GM19397 (cell line): ENCODE measurements at regions not wholly inside any gene's neighbourhood (a gene's known extent, or its start where the extent isn't known, plus 50 kb on each side); places are given as distances from the start of the nearest gene placed in this dataset.
"Not testable (repeated sequence)": the region's sequence is repeated elsewhere in the genome, so short reads cannot be mapped to it uniquely, and the experiment has no call there.

Experiments
- ATAC-seq: cut with Tn5 transposase; IDR thresholded peaks from one replicate; pipeline ENCODE4 v1.9.1; 2021; ENCODE audit warnings: mild to moderate bottlenecking, moderate library complexity; ENCODE audit not compliant: unreplicated experiment

DNA sequence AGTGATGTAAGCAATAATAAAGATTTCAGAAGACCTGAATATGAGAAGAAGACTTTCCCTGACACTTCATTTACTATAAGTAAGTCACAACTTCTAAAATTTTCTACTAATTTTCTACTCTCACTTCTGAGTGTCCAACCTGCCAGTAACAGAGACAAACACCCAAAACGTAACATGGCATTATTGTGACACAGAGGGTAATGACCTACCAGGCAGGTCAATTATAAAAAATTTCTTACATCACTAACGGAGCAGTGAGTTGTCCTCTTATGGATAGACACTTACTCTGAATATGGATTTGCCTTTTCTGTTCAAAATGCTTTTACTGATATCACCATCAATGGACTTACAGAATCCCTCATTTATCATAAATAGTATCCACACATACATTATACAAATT, 405.9 kb upstream of the MAGEB16 start:
- ATAC-seq = no peak

DNA sequence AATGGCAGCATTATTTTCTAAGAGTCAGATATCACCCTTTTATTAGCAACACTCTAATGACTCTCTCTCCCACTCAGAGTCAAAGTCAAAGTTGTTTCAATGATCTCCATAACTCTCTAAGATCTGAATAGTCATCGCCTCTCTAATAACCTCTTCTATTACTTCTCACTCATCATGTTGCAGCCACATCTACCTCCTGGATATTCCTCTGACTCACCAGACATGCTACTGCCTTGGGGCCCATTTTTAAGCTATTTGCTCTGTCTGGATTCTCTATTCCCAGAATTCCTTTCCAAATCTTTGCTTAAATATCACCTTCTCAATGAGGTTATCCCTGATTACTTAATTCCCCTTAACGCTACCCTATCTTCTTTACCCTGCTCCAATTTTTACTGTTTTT, 391.8 kb upstream of the MAGEB16 start:
- no peak for ATAC-seq

GRCh38 chrX:35416782-35417181, 381.4 kb upstream of the MAGEB16 start:
- ATAC-seq = no peak

GRCh38 chrX:35432056-35432455, 366.1 kb upstream of the MAGEB16 start:
- ATAC-seq = no peak

DNA sequence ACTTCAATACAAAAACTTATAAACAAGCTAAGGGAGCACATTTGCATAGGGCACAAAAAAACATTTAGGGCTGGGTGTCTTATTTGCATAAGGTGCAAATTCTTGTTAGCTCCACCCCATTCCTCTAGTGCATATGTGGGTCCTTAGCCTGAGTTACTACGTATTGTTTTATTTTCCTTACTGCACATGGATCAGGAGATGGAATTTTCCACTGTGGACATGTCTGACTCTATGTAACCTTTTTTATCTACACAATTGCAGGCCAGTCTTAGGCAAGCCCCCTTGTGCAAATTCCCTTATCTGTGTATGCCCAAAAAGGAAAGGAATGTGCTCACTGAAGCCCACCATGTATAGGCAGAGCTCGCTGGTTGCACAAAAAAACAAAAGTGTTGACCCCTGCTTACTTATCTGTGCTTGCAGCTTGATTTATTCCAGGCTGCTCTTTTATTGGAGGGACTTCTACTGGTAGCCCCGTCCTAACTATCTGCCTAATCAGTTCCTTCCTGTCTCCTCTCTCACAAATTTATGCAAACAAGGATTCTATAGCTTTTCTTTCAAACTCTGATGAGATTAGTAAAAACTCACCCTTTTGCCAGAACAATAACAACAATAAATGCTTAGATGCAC, 359.0 kb upstream of the MAGEB16 start:
- ATAC-seq = no peak

DNA sequence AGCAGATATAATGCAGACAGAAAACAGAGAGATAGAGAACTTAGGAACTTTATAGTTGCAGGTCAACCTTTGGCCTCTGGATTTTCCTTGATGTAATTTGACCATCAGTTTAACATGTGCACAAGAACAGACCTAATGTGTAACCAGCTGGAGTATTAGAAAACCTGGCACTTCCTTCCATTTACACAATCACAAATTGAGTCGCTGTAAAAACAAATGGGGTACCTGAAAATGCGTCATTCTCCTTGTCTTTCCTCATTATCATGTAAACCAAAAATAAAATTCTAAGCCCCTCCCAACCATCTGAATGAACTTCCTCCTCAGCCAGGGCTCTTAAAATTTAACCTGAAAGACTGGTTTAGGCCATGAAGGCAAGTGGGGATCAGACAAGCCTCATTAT, 358.4 kb upstream of the MAGEB16 start:
- ATAC-seq = no peak

- no peak for ATAC-seq
Observed at GRCh38 chrX:35442421-35442820, 355.7 kb upstream of the MAGEB16 start.

DNA sequence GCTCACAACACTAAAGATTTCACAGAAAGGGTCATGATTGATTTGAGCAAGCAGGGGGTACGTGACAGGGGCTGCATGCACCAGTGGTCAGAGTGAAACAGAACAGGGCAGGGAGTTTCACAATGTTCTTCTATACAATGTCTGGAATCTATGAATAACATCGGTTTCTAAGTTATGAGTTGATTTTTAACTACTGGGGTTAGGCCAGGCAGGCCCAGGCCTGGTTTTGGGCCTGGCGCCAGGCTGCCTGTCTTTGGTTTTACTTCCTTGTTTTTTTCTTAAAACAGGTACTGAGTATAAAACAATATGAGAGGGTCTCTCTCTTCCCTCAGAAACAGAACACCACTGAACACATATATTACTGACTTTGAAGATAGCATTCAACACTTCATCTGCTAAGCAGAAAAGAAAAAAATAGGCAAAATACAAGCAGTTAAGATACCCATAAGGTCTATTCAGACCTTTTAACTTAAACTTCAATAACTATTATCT, 355.0 kb upstream of the MAGEB16 start:
- ATAC-seq = not testable (repeated sequence)

GRCh38 chrX:35444671-35445355, 353.3 kb upstream of the MAGEB16 start:
- no peak for ATAC-seq

- ATAC-seq = no peak
Observed at GRCh38 chrX:35445912-35446311, 352.2 kb upstream of the MAGEB16 start.

DNA sequence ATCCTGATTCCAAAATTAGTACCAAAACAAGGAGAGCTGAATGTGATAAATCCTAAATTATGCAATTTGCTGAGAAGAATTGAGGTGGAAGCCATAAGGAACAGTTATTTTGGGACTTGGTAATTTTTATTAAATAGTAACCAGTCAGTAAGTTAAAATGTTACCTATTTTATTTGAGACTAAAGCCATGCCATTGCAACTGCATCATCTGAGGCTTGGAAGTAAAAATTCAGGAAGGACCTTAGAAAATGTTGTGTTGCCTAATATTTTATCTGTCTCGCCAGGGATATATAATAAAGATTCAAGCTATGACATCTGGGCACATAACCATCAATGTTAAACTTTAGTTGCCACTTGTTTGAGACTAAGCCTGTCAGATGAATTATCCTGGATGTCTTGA, 341.3 kb upstream of the MAGEB16 start:
- ATAC-seq = no peak

DNA sequence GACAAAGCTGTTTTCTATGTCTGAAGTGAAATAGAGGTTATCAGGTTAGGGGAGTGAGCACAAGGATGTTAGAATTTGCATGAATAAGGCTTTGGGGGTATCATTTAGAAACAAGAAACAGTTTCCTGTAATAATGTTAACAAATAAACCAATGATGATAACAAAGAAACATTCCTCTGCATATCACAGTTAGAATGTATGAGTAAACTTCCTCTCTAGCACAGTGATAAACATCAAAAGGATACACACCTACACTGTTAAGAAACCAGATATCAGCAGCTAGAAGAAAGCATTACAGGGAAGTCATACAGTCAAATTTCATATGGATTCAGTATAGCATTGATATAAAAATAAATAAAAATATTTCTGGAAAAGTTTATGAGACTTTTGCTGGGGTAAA, 340.0 kb upstream of the MAGEB16 start:
- no peak for ATAC-seq

GRCh38 chrX:35461164-35461563, 337.0 kb upstream of the MAGEB16 start:
- no peak for ATAC-seq

- ATAC-seq = not testable (repeated sequence)
Observed at GRCh38 chrX:35496671-35497070, 301.5 kb upstream of the MAGEB16 start.

- not testable (repeated sequence) for ATAC-seq
Observed at GRCh38 chrX:35497453-35497852, 300.7 kb upstream of the MAGEB16 start.

GRCh38 chrX:35499071-35499862, 298.9 kb upstream of the MAGEB16 start:
- ATAC-seq = no peak

DNA sequence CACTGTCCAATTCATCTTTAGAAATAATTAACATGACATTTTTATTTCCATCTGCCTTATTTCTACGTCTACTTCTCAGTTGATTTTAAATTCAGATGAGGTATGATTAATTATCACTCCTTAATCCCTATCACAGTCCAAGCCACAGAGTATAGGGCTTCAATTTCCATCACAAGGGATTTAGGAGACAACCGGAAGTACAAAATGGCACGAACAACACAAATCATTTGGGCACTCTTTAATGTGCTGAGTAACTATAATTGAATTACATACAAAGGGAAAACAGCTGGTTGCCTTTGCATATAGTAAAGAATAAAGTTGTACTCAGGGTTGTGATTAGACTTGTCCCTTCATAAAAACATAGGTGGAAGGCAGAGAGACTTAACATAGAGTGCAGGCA, 290.4 kb upstream of the MAGEB16 start:
- ATAC-seq = no peak

GRCh38 chrX:35548003-35548402, 250.1 kb upstream of the MAGEB16 start:
- ATAC-seq = not testable (repeated sequence)

DNA sequence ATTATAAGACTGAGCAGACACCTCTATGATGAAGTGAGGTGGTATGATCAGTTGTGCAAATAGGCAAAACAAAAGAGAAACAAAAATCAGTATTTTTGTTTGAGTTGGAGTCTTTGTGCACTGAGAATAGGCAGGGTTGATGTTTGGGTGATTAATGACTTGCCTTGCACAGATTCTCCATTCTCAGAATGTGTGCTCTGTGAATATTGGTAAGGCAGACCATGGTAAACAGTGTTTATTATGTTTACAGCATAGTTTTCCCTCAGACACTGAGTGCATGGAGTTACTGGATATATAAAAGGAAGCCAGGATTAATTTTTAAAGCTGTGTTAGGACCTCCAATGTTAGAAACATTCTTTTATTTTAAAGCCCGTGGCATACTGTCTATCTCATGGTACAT, 240.2 kb upstream of the MAGEB16 start:
- no peak for ATAC-seq

DNA sequence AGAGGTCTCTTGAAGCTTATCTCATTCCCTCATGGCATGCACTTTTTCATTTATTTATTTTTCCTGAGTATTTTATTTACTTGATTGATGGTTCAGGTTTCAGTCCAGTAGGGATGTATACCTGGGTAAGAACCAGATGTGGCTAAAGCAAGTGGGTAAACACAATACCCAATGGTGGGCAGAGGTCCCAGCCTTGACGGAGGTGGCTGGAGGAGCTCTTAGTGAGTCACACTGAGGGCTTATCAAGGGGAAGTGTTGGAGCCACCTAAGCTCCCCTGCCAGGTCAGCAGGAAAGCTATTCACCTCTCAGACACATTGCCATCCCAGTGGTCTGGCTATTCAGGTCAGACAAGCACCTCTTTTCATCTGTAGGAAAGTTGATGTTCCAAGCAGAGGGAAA, 236.2 kb upstream of the MAGEB16 start:
- ATAC-seq = no peak

DNA sequence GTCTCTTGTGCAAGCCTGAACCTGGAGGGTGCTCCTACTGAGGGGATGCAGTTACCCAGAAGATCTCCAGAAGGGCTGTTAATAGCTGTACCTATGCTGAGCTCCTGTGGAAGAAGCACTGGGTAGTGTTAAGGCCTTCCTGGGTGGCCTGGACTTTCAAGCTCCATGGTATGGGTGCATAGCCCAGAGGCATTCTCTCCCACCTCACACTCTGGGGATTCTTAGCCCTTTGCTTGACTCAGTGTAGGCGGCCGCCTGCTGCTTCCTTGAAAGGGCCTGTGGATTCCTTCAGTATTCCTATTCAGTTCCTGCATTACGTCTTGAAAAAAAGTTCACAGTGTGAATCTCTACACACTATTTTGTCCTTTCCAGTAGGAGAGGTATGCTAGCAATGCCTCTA, 235.7 kb upstream of the MAGEB16 start:
- ATAC-seq = no peak

DNA sequence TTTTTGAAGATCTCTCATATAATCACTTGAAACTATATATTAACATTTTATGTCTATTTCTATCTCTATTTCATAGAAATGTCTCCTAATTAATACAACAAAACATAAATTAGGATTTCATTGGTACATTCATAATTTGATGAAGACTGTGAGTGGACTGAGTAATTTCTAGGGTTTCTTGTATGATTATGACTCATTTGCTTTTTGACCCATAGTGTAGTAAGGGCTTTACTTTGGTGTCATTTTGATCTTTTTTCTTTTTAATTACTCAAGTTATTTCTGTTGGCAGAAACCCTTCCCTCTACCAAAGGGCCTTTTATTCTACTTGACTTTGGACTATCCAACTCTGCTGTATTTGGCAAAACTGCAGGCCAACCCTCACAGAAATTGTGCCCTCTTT, 207.9 kb upstream of the MAGEB16 start:
- ATAC-seq = no peak
